Neural cell (in vitro differentiated cells): ENCODE measurements at regions not wholly inside any gene's neighbourhood (a gene's known extent, or its start where the extent isn't known, plus 50 kb on each side); places are given as distances from the start of the nearest gene placed in this dataset.

ENCODE experiments used
- H2AFZ ChIP-seq: fragments of 200-600, 300-800 bp; sonication (generic), shearing (Covaris generic); 2 replicates; pipeline ENCODE4 v1.6.0; 2014; ENCODE audit warnings: low read depth, mild to moderate bottlenecking, antibody characterized with exemption, low read length, moderate library complexity
- H3F3A ChIP-seq: fragments of 200-600 bp; shearing (Covaris generic); 2 replicates; pipeline ENCODE4 v1.6.1; 2016; ENCODE audit warnings: mild to moderate bottlenecking, moderate library complexity, mixed read lengths, antibody characterized with exemption, low read length; ENCODE audit not compliant: insufficient read depth, poor library complexity, severe bottlenecking
- H3K27ac ChIP-seq: fragments of 200-600, 300-800 bp; sonication (generic), shearing (Covaris generic); 2 replicates; pipeline ENCODE4 v1.5.1; 2014; ENCODE audit warnings: mild to moderate bottlenecking, low read length, moderate library complexity
- H3K27me3 ChIP-seq: fragments of 300-800, 200-600 bp; sonication (generic), shearing (Covaris generic); 2 replicates; pipeline ENCODE4 v1.6.0; 2014; ENCODE audit warnings: mild to moderate bottlenecking, low read depth, low read length, moderate library complexity; ENCODE audit not compliant: insufficient read depth
- H3K36me3 ChIP-seq: fragments of 300-800, 200-600 bp; sonication (generic), shearing (Covaris generic); 2 replicates; pipeline ENCODE4 v1.5.1; 2014; ENCODE audit warnings: mild to moderate bottlenecking, antibody characterized with exemption, low read length, moderate library complexity; ENCODE audit not compliant: insufficient read depth
- H3K4me2 ChIP-seq: fragments of 300-800, 200-600 bp; sonication (generic), shearing (Covaris generic); 2 replicates; pipeline ENCODE4 v1.6.0; 2014; ENCODE audit warnings: mild to moderate bottlenecking, low read length
- H3K4me3 ChIP-seq: fragments of 300-800, 200-600 bp; sonication (generic), shearing (Covaris generic); 2 replicates; pipeline ENCODE4 v1.5.1; 2014; ENCODE audit warnings: mild to moderate bottlenecking, low read length, moderate library complexity
- H3K79me2 ChIP-seq: fragments of 200-600 bp; shearing (Covaris generic); replicated peaks from 2 replicates; pipeline ENCODE4 v1.6.0; 2014; ENCODE audit warnings: mild to moderate bottlenecking, low read length, moderate library complexity; ENCODE audit not compliant: insufficient read depth
- H3K9ac ChIP-seq: fragments of 300-800, 200-600 bp; sonication (generic), shearing (Covaris generic); 2 replicates; pipeline ENCODE4 v1.6.1; 2016; ENCODE audit warnings: mild to moderate bottlenecking, low read length, mixed read lengths
- H3K9me2 ChIP-seq: fragments of 200-600 bp; shearing (Covaris generic); 2 replicates; pipeline ENCODE4 v1.6.1; 2016; ENCODE audit warnings: mild to moderate bottlenecking, low read length, mixed read lengths; ENCODE audit not compliant: insufficient read depth
- H3K9me3 ChIP-seq: fragments of 200-600, 300-800 bp; sonication (generic), shearing (Covaris generic); 2 replicates; pipeline ENCODE4 v1.6.1; 2016; ENCODE audit warnings: mild to moderate bottlenecking, mixed run types, low read length, moderate library complexity, mixed read lengths
- H4K20me1 ChIP-seq: fragments of 200-600 bp; shearing (Covaris generic); 2 replicates; pipeline ENCODE4 v1.6.1; 2016; ENCODE audit warnings: mild to moderate bottlenecking, mixed run types; ENCODE audit not compliant: insufficient read depth
- EP300 ChIP-seq: fragments of 450-650 bp; conservative IDR thresholded peaks from 2 replicates; pipeline ENCODE4 v1.6.1; 2014; ENCODE audit warnings: antibody characterized with exemption, mild to moderate bottlenecking, moderate library complexity; ENCODE audit not compliant: poor library complexity, severe bottlenecking
- EZH2 ChIP-seq: fragments of 200-600, 300-800 bp; shearing (Covaris generic), sonication (generic); IDR thresholded peaks from 2 replicates; pipeline ENCODE4 v1.6.1; 2014; ENCODE audit warnings: antibody characterized with exemption, low read length, borderline replicate concordance, mild to moderate bottlenecking; ENCODE audit not compliant: insufficient read depth, poor library complexity, severe bottlenecking
- MXI1 ChIP-seq: fragments of 450-650 bp; conservative IDR thresholded peaks from 2 replicates; pipeline ENCODE4 v1.6.1; 2014; ENCODE audit warnings: antibody characterized with exemption, mild to moderate bottlenecking; ENCODE audit not compliant: poor library complexity, severe bottlenecking
- POLR2AphosphoS5 ChIP-seq: IDR thresholded peaks from 2 replicates; pipeline ENCODE4 v1.6.1; 2012
- RAD21 ChIP-seq: fragments of 450-650 bp; conservative IDR thresholded peaks from 2 replicates; pipeline ENCODE4 v1.6.1; 2014; ENCODE audit warnings: antibody characterized with exemption, mild to moderate bottlenecking, moderate library complexity
- SMC3 ChIP-seq: fragments of 450-650 bp; conservative IDR thresholded peaks from 2 replicates; pipeline ENCODE4 v1.6.1; 2014; ENCODE audit warnings: antibody characterized with exemption, mild to moderate bottlenecking, moderate library complexity; ENCODE audit not compliant: poor library complexity
- TAF1 ChIP-seq: IDR thresholded peaks from 2 replicates; pipeline ENCODE4 v1.6.1; 2012; ENCODE audit warnings: low read depth
- TF ChIP-seq, protein P1 (sequence below): fragments of 450-650 bp; IDR thresholded peaks from 2 replicates; pipeline ENCODE4 v1.5.1; 2014; ENCODE audit warnings: antibody characterized with exemption, mild to moderate bottlenecking, moderate library complexity; ENCODE audit not compliant: poor library complexity, severe bottlenecking
- TF ChIP-seq, protein P2 (sequence below): IDR thresholded peaks from 2 replicates; pipeline ENCODE4 v1.6.1; 2012; ENCODE audit warnings: borderline replicate concordance

- no peaks in the 10 kb centered on the region for H3K9me3 ChIP-seq
- H3K4me3 ChIP-seq, result no peak overlapping the region
- no peaks in the 10 kb centered on the region for H3F3A ChIP-seq
- no peak for TF ChIP-seq SMC3
- TF ChIP-seq, protein P1, sequence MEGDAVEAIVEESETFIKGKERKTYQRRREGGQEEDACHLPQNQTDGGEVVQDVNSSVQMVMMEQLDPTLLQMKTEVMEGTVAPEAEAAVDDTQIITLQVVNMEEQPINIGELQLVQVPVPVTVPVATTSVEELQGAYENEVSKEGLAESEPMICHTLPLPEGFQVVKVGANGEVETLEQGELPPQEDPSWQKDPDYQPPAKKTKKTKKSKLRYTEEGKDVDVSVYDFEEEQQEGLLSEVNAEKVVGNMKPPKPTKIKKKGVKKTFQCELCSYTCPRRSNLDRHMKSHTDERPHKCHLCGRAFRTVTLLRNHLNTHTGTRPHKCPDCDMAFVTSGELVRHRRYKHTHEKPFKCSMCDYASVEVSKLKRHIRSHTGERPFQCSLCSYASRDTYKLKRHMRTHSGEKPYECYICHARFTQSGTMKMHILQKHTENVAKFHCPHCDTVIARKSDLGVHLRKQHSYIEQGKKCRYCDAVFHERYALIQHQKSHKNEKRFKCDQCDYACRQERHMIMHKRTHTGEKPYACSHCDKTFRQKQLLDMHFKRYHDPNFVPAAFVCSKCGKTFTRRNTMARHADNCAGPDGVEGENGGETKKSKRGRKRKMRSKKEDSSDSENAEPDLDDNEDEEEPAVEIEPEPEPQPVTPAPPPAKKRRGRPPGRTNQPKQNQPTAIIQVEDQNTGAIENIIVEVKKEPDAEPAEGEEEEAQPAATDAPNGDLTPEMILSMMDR, result no peak
- TF ChIP-seq RAD21, result no peak
- H4K20me1 ChIP-seq, result no peaks in the 10 kb centered on the region
- H3K27me3 ChIP-seq, result no peaks in the 10 kb centered on the region
- H3K9me2 ChIP-seq, result no peaks in the 10 kb centered on the region
- no peaks in the 10 kb centered on the region for H3K36me3 ChIP-seq
- H2AFZ ChIP-seq, result no peak overlapping the region
- no peaks in the 10 kb centered on the region for H3K79me2 ChIP-seq
- H3K9ac ChIP-seq, result no peak overlapping the region
- no peak overlapping the region for H3K4me2 ChIP-seq
- no peak overlapping the region for H3K27ac ChIP-seq
These were observed 565.3 kb upstream of the BRINP1 start for GRCh38 chr9:119934497-119934896.

DNA sequence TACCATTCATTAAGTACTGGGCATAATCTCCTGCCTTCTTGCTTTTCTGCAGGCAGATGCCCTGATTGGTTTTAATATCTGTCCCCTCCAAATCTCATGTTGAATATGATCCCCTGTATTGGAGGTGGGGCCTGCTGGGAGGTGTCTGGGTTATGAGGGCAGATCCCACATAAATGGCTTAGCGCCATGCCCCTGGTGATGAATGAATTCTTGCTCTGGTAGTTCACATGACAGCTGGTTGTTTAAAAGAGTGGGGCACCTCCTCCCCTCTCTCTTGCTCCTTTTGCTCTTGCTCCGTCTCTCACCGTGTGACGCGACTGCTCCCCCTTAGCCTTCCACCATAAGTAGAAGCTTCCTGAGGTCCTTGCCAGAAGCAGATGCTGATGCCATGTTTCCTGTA lies 564.0 kb upstream of the BRINP1 start:
- no peaks in the 10 kb centered on the region for H4K20me1 ChIP-seq
- no peaks in the 10 kb centered on the region for H3K27me3 ChIP-seq

More for the DNA sequence above, 564.0 kb upstream of the BRINP1 start:
- H3F3A ChIP-seq, result no peaks in the 10 kb centered on the region
- H2AFZ ChIP-seq, result no peak overlapping the region
- no peak overlapping the region for H3K4me2 ChIP-seq
- H3K9me2 ChIP-seq, result no peaks in the 10 kb centered on the region
- no peaks in the 10 kb centered on the region for H3K79me2 ChIP-seq
- H3K4me3 ChIP-seq, result no peak overlapping the region
- TF ChIP-seq SMC3 (no peak), MXI1 (no peak), EZH2 (no peak), POLR2AphosphoS5 (no peak), RAD21 (no peak), EP300 (no peak), TAF1 (no peak)
- TF ChIP-seq, protein P2, sequence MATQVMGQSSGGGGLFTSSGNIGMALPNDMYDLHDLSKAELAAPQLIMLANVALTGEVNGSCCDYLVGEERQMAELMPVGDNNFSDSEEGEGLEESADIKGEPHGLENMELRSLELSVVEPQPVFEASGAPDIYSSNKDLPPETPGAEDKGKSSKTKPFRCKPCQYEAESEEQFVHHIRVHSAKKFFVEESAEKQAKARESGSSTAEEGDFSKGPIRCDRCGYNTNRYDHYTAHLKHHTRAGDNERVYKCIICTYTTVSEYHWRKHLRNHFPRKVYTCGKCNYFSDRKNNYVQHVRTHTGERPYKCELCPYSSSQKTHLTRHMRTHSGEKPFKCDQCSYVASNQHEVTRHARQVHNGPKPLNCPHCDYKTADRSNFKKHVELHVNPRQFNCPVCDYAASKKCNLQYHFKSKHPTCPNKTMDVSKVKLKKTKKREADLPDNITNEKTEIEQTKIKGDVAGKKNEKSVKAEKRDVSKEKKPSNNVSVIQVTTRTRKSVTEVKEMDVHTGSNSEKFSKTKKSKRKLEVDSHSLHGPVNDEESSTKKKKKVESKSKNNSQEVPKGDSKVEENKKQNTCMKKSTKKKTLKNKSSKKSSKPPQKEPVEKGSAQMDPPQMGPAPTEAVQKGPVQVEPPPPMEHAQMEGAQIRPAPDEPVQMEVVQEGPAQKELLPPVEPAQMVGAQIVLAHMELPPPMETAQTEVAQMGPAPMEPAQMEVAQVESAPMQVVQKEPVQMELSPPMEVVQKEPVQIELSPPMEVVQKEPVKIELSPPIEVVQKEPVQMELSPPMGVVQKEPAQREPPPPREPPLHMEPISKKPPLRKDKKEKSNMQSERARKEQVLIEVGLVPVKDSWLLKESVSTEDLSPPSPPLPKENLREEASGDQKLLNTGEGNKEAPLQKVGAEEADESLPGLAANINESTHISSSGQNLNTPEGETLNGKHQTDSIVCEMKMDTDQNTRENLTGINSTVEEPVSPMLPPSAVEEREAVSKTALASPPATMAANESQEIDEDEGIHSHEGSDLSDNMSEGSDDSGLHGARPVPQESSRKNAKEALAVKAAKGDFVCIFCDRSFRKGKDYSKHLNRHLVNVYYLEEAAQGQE, result no peak
- TF ChIP-seq, protein P1, result no peak
- no peaks in the 10 kb centered on the region for H3K36me3 ChIP-seq
- no peaks in the 10 kb centered on the region for H3K9me3 ChIP-seq
- no peak overlapping the region for H3K9ac ChIP-seq
- H3K27ac ChIP-seq, result no peak overlapping the region
